K562 (cell line): ENCODE measurements at regions not wholly inside any gene's neighbourhood (a gene's known extent, or its start where the extent isn't known, plus 50 kb on each side); places are given as distances from the start of the nearest gene placed in this dataset.

Experiments used
- ATAC-seq: fragments of 200-7000 bp; cut with Tn5 transposase; 3 replicates; pipeline ENCODE4 v1.9.1; 2020; ENCODE audit warnings: moderate library complexity
- BruUV-seq: library from RNA; stranded (reverse); fragments of 400-500 nt; replicated peaks from 2 replicates; lab custom pipeline; 2021; lab: Mats Ljungman, UMichigan
- CTCF ChIA-PET: fragments of 300-600 bp; formaldehyde crosslinking; extraction: SDS; loops from one replicate; lab custom pipeline; 2021; ENCODE audit warnings: low intra/inter-chr PET ratio; lab: Yijun Ruan, JAX
- POLR2A ChIA-PET: fragments of 300-600, 350-650 bp; sonication (Branson Sonifier 250); formaldehyde crosslinking; extraction: SDS; loops from one replicate; lab custom pipeline; 2021; ENCODE audit warnings: antibody characterized with exemption, inconsistent platforms; lab: Yijun Ruan, JAX
- DNase-seq, 4 experiments: peaks; one replicate each; pipeline versions ENCODE4 v3.0.0 to v3.0.0-alpha.2; 2011 to 2018; ENCODE audit warnings: low spot score in 3 of 4, mixed read lengths in 3 of 4; ENCODE audit errors: extremely low read depth in 1 of 4
- FAIRE-seq: peaks from 2 replicates; lab custom pipeline; 2011; peaks lifted over from hg19 to GRCh38; lab: Jason Lieb, UNC
- H2AFZ ChIP-seq: 2 replicates; pipeline ENCODE4 v1.6.0; 2011; ENCODE audit warnings: low read depth, low read length, control low read depth, inconsistent platforms
- H3K27ac ChIP-seq: fragments of 200-600 bp; 3 replicates; pipeline ENCODE4 v1.8.0; 2011; ENCODE audit warnings: low read depth, mild to moderate bottlenecking, control low read depth, inconsistent platforms, low read length, moderate library complexity, mixed read lengths; ENCODE audit errors: extremely low read depth
- H3K27me3 ChIP-seq, 2 experiments: fragments of 300-600 bp in 1 of 2; 2 replicates in 1 of 2; 3 replicates in 1 of 2; pipeline versions ENCODE4 v1.6.0 to v1.8.0; 2011; ENCODE audit warnings: inconsistent platforms in 2 of 2, low read length in 2 of 2, mild to moderate bottlenecking in 1 of 2, mixed read lengths in 1 of 2, moderate library complexity in 1 of 2; ENCODE audit not compliant: control insufficient read depth in 2 of 2, insufficient read depth in 2 of 2
- H3K36me3 ChIP-seq: fragments of 300-600 bp; 3 replicates; pipeline ENCODE4 v1.8.0; 2011; ENCODE audit warnings: mild to moderate bottlenecking, low read length, inconsistent platforms; ENCODE audit not compliant: control insufficient read depth, insufficient read depth
- H3K4me1 ChIP-seq, 2 experiments: fragments of 200-600 bp in 1 of 2; replicated peaks in 1 of 2; 2 replicates in 1 of 2; 3 replicates in 1 of 2; pipeline versions ENCODE4 v1.5.1 to v1.8.0; 2011; ENCODE audit warnings: inconsistent platforms in 2 of 2, low read length in 2 of 2, mild to moderate bottlenecking in 1 of 2, mixed read lengths in 1 of 2, moderate library complexity in 1 of 2; ENCODE audit not compliant: control insufficient read depth in 2 of 2, insufficient read depth in 2 of 2
- H3K4me2 ChIP-seq: 2 replicates; pipeline ENCODE4 v1.6.1; 2011; ENCODE audit warnings: low read length, control low read depth, inconsistent platforms, mixed read lengths; ENCODE audit not compliant: insufficient read depth
- H3K4me3 ChIP-seq: fragments of 200-600 bp; sonication (generic), shearing (Covaris generic); 2 replicates; pipeline ENCODE4 v1.5.1; 2016; ENCODE audit warnings: control low read depth, inconsistent platforms
- H3K79me2 ChIP-seq: fragments of 200-600 bp; 3 replicates; pipeline ENCODE4 v1.8.0; 2011; ENCODE audit warnings: low read length, inconsistent platforms; ENCODE audit not compliant: control insufficient read depth, insufficient read depth
- H3K9ac ChIP-seq, 2 experiments: 2 replicates each; pipeline versions ENCODE4 v1.6.0 to v1.6.1; 2011; ENCODE audit warnings: low read depth in 2 of 2, low read length in 2 of 2, control low read depth in 1 of 2, inconsistent platforms in 1 of 2, mild to moderate bottlenecking in 1 of 2, mixed read lengths in 1 of 2; ENCODE audit not compliant: insufficient read depth in 1 of 2
- H3K9me1 ChIP-seq: one replicate; pipeline ENCODE4 v1.6.0; 2011; ENCODE audit warnings: inconsistent platforms, mild to moderate bottlenecking, low read length, moderate library complexity; ENCODE audit not compliant: control insufficient read depth, insufficient read depth
- H3K9me3 ChIP-seq: replicated peaks from 2 replicates; pipeline ENCODE4 v1.5.1; 2011; ENCODE audit warnings: low read depth, low read length, inconsistent platforms; ENCODE audit not compliant: control insufficient read depth, insufficient read depth
- H4K20me1 ChIP-seq: replicated peaks from 2 replicates; pipeline ENCODE4 v1.6.1; 2011; ENCODE audit warnings: low read length, inconsistent platforms, mixed read lengths; ENCODE audit not compliant: control insufficient read depth, insufficient read depth
- MTA1 ChIP-seq: fragments of 450-650 bp; IDR thresholded peaks from 2 replicates; pipeline ENCODE4 v1.6.1; 2017; ENCODE audit warnings: borderline replicate concordance
- TAF7 ChIP-seq: fragments of 450-650 bp; IDR thresholded peaks from 2 replicates; pipeline ENCODE4 v1.6.1; 2016; ENCODE audit warnings: missing genetic modification characterization, missing compliant biosample characterization
- ZNF512 ChIP-seq: IDR thresholded peaks from 2 replicates; pipeline ENCODE4 v1.6.1; 2016; ENCODE audit warnings: missing genetic modification characterization, missing compliant biosample characterization
- WGBS: fragments of 100-300 bp; shearing (Covaris generic); methylation state at CpG from one replicate; pipeline ENCODE4 v1.1.6; 2016; ENCODE audit warnings: low coverage, mixed read lengths; ENCODE audit not compliant: insufficient coverage; ENCODE audit errors: missing lambda C conversion rate; 5-methylcytosine and 5-hydroxymethylcytosine counted together
- in situ Hi-C: fragments of 300-500 bp; cut with MboI; formaldehyde crosslinking; loops from 4 replicates; pipeline ENCODE4 v1.15.0; 2018; ENCODE audit warnings: inconsistent platforms, mixed read lengths
- intact Hi-C: fragments of 100-400 bp; cut with micrococcal nuclease; formaldehyde crosslinking; loops from 2 replicates; pipeline ENCODE4 v1.14.2; 2022
- TF ChIP-seq, protein P1 (sequence below): fragments of 450-650 bp; conservative IDR thresholded peaks from 2 replicates; pipeline ENCODE4 v1.6.1; 2016; ENCODE audit warnings: missing genetic modification characterization, low read depth, mild to moderate bottlenecking, missing compliant biosample characterization, moderate library complexity

DNA sequence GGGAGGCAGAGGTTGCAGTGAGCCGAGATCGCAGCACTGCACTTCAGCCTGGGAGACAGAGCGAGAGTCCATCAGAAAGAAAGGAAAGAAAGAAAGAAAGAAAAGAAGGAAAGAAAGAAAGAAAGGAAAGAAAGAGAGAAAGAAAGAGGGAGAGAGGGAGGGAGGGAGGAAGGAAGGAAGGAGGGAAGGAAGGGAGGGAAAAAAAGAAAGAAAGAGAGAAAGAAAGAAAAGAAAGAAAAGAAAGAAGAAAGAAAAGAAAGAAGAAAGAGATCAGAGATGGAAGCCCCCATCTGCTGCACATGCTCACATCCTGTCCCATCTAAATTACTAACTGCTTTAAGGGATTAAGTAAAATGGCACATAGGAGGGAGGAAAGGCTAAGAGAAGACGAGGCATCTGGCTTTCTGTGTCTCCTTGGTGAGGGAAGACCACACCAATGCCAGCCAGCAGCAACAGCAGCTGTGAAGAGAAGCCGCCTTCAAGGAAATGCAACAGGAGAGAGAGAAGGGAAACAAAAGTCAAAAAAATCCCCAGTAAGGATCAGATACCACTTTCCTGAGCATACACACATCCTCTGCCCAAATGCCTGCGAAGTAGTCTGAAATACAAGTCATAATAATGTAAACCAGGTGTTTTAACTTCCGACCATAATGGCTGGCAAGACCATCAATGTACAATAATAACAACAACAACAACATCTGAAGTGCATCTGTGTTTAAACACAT, 300.2 kb upstream of the JARID2 start:
- H3K9me3 ChIP-seq = no peaks in the 10 kb centered on the region
- H3K4me2 ChIP-seq = no peak overlapping the region
- in situ Hi-C loops = no loop called here
- no TSS peak for BruUV-seq
- H3K4me3 ChIP-seq = no peak overlapping the region
- no peak overlapping the region for H3K27ac ChIP-seq
- CTCF ChIA-PET = no interaction called here
- WGBS = 75% methylated on average over 7 of the region's 7 CpGs
- H3K9ac ChIP-seq = no peak overlapping the region
- H4K20me1 ChIP-seq = no peaks in the 10 kb centered on the region
- H3K79me2 ChIP-seq = no peaks in the 10 kb centered on the region
- no peaks in the 10 kb centered on the region for H3K36me3 ChIP-seq
- DNase-seq = no peak
- TF ChIP-seq, protein P1, sequence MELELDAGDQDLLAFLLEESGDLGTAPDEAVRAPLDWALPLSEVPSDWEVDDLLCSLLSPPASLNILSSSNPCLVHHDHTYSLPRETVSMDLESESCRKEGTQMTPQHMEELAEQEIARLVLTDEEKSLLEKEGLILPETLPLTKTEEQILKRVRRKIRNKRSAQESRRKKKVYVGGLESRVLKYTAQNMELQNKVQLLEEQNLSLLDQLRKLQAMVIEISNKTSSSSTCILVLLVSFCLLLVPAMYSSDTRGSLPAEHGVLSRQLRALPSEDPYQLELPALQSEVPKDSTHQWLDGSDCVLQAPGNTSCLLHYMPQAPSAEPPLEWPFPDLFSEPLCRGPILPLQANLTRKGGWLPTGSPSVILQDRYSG = no peak
- TF ChIP-seq TAF7 (0 out of 2 replicates have a peak, but pooled peaks have one; percentile 22), ZNF512 (tag) (peak; percentile 97), MTA1 (peak; percentile 64; the same call in 1 of the 2 replicates)
- no peak for FAIRE-seq
- intact Hi-C loops = no loop called here
- no peak overlapping the region for H2AFZ ChIP-seq
- H3K27me3 ChIP-seq = no peaks in the 10 kb centered on the region
- peaks cover 3 to 9% of the 10 kb centered on the region in 2 experiments; a peak in 3 of 5 replicates for H3K4me1 ChIP-seq
- POLR2A ChIA-PET = interaction anchor here (0.6 kb wide), 1 partner anchor 1505 kb away, joined by 3 read pairs; no protein-coding TSS in a partner anchor
- ATAC-seq = no peak
- no peaks in the 10 kb centered on the region for H3K9me1 ChIP-seq
